Esophagus muscularis mucosa (tissue), 3 donors: ENCODE measurements at regions not wholly inside any gene's neighbourhood (a gene's known extent, or its start where the extent isn't known, plus 50 kb on each side); places are given as distances from the start of the nearest gene placed in this dataset.

Experiments
- CTCF ChIP-seq, 3 experiments: fragments of 200-600 bp in 2 of 3; fragments of 450-650 bp in 1 of 3; sonication (generic) in 2 of 3; IDR thresholded peaks; one replicate each; pipeline ENCODE4 v1.5.1; 2017 to 2019; ENCODE audit warnings: antibody characterized with exemption in 3 of 3, mild to moderate bottlenecking in 2 of 3, moderate library complexity in 1 of 3
- POLR2AphosphoS5 ChIP-seq, 2 donors: sonication (generic); formaldehyde crosslinking; IDR thresholded peaks; one replicate each; pipeline ENCODE4 v1.6.1; 2017; ENCODE audit warnings: antibody characterized with exemption in 2 of 2

- TF ChIP-seq POLR2AphosphoS5 (IDR thresholded peaks at IDR 0.05) (no peak), CTCF (IDR thresholded peaks at IDR 0.05) (no peak)
Observed at GRCh38 chr4:128751354-128751753, 58.1 kb upstream of the JADE1 start.
